Psoas muscle (tissue), 7 donors: ENCODE measurements at regions not wholly inside any gene's neighbourhood (a gene's known extent, or its start where the extent isn't known, plus 50 kb on each side); places are given as distances from the start of the nearest gene placed in this dataset.

Experiments
- ATAC-seq, 4 donors: fragments of 200-7000 bp; cut with Tn5 transposase; one replicate each; pipeline ENCODE4 v1.9.1; 2020; ENCODE audit warnings: moderate library complexity in 3 of 4, mild to moderate bottlenecking in 2 of 4
- DNase-seq, 2 donors: peaks; one replicate each; pipeline ENCODE4 v3.0.0-alpha.2; 2020
- H3K27ac ChIP-seq: fragments of 200-600 bp; one replicate; pipeline ENCODE4 v1.8.0; 2022
- H3K27me3 ChIP-seq, 3 donors: fragments of 200-600 bp in 1 of 3; one replicate each; pipeline versions ENCODE4 v1.6.1 to v1.8.0; 2013 to 2022; ENCODE audit warnings: low read length in 2 of 3, mild to moderate bottlenecking in 2 of 3, moderate library complexity in 1 of 3; ENCODE audit not compliant: insufficient read depth in 3 of 3
- H3K36me3 ChIP-seq, 2 donors: fragments of 200-600 bp in 1 of 2; one replicate each; pipeline versions ENCODE4 v1.6.1 to v1.8.0; 2013 to 2022; ENCODE audit warnings: low read depth in 1 of 2, mild to moderate bottlenecking in 1 of 2, moderate library complexity in 1 of 2; ENCODE audit not compliant: insufficient read depth in 1 of 2
- H3K4me1 ChIP-seq: fragments of 200-600 bp; one replicate; pipeline ENCODE4 v1.8.0; 2022
- H3K4me3 ChIP-seq: fragments of 200-600 bp; one replicate; pipeline ENCODE4 v1.8.0; 2022; ENCODE audit warnings: mild to moderate bottlenecking
- H3K9me3 ChIP-seq: fragments of 200-600 bp; one replicate; pipeline ENCODE4 v1.8.0; 2022
- WGBS, 3 donors: extraction: QIAGEN DNeasy Blood & Tissue Kit; methylation state at CpG; one replicate each; pipeline versions ENCODE4 v1.1.6 to v1.1.7; 2013; 5-methylcytosine and 5-hydroxymethylcytosine counted together
- intact Hi-C, 2 donors: fragments of 100-400 bp; cut with DNase I; formaldehyde crosslinking; loops; one replicate each; pipeline versions ENCODE4 v1.11.0 to v1.14.2; 2022
- TF ChIP-seq, protein P1 (sequence below): fragments of 200-600 bp; IDR thresholded peaks from one replicate; pipeline ENCODE4 v1.8.0; 2022; ENCODE audit warnings: antibody characterized with exemption
- donor health status: healthy with polysubstance abuse.
- donor health status: DM: no; HTN: no; CAD: no; lungs with moderate emphysema.
- donor health status: Bipolar disorder and iron deficiency.
- donor health status: healthy.
- donor health status: DM: yes; HTN: yes; CAD: no.
- donor health status: DM: no; HTN: no; CAD: no.
- donor health status: DM: yes; HTN: yes; CAD: no.

DNA sequence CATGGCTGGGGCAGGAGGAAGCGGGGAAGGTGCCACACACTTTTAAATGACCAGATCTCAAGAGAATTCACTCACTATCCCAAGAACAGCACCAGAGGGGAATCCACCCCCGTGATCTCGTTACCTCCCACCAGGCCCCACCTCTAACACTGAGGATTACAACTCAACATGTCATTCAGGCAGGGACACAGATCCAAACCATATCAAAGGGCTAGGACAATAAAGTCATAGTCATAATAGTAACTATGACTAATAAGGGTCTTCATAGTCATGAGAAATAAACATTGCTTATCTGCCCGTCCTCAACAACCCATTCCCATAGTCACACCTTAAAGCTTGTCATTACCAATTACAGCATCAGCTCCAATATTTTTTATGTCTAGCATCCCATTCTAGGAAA, 65.3 kb upstream of the SMC2 start:
- Histone ChIP-seq H3K27ac (no peak overlapping the region), H3K27me3 (no peaks in the 10 kb centered on the region), H3K4me1 (no peaks in the 10 kb centered on the region), H3K4me3 (no peak overlapping the region), H3K9me3 (no peaks in the 10 kb centered on the region), H3K36me3 (no peaks in the 10 kb centered on the region)
- TF ChIP-seq, protein P1, sequence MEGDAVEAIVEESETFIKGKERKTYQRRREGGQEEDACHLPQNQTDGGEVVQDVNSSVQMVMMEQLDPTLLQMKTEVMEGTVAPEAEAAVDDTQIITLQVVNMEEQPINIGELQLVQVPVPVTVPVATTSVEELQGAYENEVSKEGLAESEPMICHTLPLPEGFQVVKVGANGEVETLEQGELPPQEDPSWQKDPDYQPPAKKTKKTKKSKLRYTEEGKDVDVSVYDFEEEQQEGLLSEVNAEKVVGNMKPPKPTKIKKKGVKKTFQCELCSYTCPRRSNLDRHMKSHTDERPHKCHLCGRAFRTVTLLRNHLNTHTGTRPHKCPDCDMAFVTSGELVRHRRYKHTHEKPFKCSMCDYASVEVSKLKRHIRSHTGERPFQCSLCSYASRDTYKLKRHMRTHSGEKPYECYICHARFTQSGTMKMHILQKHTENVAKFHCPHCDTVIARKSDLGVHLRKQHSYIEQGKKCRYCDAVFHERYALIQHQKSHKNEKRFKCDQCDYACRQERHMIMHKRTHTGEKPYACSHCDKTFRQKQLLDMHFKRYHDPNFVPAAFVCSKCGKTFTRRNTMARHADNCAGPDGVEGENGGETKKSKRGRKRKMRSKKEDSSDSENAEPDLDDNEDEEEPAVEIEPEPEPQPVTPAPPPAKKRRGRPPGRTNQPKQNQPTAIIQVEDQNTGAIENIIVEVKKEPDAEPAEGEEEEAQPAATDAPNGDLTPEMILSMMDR, result no peak
- intact Hi-C loops, result no loop called here
- ATAC-seq (no peak), DNase-seq (no peak)
- 79 to 90% (median 88%) methylated on average over 4 of the region's 4 CpGs for WGBS, 3 donors
